ENCODE measurements at regions not wholly inside any gene's neighbourhood (a gene's known extent, or its start where the extent isn't known, plus 50 kb on each side); places are given as distances from the start of the nearest gene placed in this dataset.

DNA sequence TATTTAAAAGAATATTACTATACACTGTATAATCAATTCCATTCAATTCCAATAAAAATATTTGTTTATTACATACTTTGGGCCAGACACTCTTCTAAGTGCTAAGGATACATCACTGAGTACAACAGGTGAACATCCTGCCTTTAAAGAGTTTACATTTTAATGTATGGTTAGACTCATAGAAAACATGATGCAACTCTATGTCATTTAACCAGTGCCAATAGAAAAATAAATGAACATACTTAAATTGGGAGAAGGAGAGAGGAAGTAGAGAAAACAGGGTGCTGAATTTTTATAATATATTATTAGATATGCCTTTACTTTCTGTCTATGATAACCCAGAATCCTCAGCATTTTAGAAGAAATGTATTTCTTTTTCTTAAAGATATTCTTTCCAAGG is 119.2 kb downstream of the TSEN15 start:
- ATAC-seq: no peak
- TF ChIP-seq PPARA (CRISPR knock-in tag; IDR thresholded peaks at IDR 0.05; ENCODE audit: borderline replicate concordance) (no peak), GLIS3 (CRISPR knock-in tag; IDR thresholded peaks at IDR 0.05) (no peak), ARNTL (CRISPR knock-in tag; IDR thresholded peaks at IDR 0.05; ENCODE audit: borderline replicate concordance, low read depth) (no peak), BACH2 (CRISPR knock-in tag; IDR thresholded peaks at IDR 0.05; ENCODE audit: borderline replicate concordance) (no peak), ZC3H10 (CRISPR knock-in tag; IDR thresholded peaks at IDR 0.05) (no peak), OSR1 (CRISPR knock-in tag; IDR thresholded peaks at IDR 0.05) (no peak), CSDC2 (CRISPR knock-in tag; IDR thresholded peaks at IDR 0.05) (no peak), TOX (CRISPR knock-in tag; IDR thresholded peaks at IDR 0.05; ENCODE audit: borderline replicate concordance) (no peak), ESRRG (CRISPR knock-in tag; IDR thresholded peaks at IDR 0.05) (no peak), ISL1 (CRISPR knock-in tag; IDR thresholded peaks at IDR 0.05) (no peak)
- TF ChIP-seq, protein P1, sequence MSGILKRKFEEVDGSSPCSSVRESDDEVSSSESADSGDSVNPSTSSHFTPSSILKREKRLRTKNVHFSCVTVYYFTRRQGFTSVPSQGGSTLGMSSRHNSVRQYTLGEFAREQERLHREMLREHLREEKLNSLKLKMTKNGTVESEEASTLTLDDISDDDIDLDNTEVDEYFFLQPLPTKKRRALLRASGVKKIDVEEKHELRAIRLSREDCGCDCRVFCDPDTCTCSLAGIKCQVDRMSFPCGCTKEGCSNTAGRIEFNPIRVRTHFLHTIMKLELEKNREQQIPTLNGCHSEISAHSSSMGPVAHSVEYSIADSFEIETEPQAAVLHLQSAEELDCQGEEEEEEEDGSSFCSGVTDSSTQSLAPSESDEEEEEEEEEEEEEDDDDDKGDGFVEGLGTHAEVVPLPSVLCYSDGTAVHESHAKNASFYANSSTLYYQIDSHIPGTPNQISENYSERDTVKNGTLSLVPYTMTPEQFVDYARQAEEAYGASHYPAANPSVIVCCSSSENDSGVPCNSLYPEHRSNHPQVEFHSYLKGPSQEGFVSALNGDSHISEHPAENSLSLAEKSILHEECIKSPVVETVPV (CRISPR knock-in tag; IDR thresholded peaks at IDR 0.05): no peak
- TF ChIP-seq, protein P2, sequence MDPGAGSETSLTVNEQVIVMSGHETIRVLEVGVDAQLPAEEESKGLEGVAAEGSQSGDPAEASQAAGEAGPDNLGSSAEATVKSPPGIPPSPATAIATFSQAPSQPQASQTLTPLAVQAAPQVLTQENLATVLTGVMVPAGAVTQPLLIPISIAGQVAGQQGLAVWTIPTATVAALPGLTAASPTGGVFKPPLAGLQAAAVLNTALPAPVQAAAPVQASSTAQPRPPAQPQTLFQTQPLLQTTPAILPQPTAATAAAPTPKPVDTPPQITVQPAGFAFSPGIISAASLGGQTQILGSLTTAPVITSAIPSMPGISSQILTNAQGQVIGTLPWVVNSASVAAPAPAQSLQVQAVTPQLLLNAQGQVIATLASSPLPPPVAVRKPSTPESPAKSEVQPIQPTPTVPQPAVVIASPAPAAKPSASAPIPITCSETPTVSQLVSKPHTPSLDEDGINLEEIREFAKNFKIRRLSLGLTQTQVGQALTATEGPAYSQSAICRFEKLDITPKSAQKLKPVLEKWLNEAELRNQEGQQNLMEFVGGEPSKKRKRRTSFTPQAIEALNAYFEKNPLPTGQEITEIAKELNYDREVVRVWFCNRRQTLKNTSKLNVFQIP (CRISPR knock-in tag; IDR thresholded peaks at IDR 0.05; ENCODE audit: borderline replicate concordance, low read depth): no peak
- TF ChIP-seq, protein P3, sequence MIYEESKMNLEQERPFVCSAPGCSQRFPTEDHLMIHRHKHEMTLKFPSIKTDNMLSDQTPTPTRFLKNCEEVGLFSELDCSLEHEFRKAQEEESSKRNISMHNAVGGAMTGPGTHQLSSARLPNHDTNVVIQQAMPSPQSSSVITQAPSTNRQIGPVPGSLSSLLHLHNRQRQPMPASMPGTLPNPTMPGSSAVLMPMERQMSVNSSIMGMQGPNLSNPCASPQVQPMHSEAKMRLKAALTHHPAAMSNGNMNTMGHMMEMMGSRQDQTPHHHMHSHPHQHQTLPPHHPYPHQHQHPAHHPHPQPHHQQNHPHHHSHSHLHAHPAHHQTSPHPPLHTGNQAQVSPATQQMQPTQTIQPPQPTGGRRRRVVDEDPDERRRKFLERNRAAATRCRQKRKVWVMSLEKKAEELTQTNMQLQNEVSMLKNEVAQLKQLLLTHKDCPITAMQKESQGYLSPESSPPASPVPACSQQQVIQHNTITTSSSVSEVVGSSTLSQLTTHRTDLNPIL (CRISPR knock-in tag; IDR thresholded peaks at IDR 0.05; ENCODE audit: low read depth): no peak
- TF ChIP-seq, protein P4, sequence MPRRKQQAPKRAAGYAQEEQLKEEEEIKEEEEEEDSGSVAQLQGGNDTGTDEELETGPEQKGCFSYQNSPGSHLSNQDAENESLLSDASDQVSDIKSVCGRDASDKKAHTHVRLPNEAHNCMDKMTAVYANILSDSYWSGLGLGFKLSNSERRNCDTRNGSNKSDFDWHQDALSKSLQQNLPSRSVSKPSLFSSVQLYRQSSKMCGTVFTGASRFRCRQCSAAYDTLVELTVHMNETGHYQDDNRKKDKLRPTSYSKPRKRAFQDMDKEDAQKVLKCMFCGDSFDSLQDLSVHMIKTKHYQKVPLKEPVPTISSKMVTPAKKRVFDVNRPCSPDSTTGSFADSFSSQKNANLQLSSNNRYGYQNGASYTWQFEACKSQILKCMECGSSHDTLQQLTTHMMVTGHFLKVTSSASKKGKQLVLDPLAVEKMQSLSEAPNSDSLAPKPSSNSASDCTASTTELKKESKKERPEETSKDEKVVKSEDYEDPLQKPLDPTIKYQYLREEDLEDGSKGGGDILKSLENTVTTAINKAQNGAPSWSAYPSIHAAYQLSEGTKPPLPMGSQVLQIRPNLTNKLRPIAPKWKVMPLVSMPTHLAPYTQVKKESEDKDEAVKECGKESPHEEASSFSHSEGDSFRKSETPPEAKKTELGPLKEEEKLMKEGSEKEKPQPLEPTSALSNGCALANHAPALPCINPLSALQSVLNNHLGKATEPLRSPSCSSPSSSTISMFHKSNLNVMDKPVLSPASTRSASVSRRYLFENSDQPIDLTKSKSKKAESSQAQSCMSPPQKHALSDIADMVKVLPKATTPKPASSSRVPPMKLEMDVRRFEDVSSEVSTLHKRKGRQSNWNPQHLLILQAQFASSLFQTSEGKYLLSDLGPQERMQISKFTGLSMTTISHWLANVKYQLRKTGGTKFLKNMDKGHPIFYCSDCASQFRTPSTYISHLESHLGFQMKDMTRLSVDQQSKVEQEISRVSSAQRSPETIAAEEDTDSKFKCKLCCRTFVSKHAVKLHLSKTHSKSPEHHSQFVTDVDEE (CRISPR knock-in tag; IDR thresholded peaks at IDR 0.05): no peak
- TF ChIP-seq, protein P5, sequence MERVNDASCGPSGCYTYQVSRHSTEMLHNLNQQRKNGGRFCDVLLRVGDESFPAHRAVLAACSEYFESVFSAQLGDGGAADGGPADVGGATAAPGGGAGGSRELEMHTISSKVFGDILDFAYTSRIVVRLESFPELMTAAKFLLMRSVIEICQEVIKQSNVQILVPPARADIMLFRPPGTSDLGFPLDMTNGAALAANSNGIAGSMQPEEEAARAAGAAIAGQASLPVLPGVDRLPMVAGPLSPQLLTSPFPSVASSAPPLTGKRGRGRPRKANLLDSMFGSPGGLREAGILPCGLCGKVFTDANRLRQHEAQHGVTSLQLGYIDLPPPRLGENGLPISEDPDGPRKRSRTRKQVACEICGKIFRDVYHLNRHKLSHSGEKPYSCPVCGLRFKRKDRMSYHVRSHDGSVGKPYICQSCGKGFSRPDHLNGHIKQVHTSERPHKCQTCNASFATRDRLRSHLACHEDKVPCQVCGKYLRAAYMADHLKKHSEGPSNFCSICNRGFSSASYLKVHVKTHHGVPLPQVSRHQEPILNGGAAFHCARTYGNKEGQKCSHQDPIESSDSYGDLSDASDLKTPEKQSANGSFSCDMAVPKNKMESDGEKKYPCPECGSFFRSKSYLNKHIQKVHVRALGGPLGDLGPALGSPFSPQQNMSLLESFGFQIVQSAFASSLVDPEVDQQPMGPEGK (CRISPR knock-in tag; IDR thresholded peaks at IDR 0.05; ENCODE audit: borderline replicate concordance): no peak

DNA sequence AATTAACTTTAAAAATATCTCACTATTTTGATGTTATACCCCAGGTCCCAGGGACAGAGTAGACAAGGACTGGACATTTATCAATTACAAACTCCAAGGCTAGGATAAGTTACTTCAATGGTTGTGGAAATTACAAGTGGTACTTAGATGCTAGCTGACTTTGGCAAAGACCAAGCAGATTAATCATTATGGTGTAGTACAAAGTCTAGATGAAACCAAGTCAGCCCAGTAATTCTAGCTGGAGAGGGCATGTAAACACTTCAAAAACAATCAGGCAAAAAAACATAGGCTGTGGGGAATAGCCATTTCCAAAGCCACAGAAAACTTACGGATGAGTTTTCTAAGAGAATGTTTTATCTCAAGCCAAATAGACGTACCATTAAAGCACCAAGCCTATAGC is 124.5 kb downstream of the TSEN15 start:
- ATAC-seq: no peak
- no peak for TF ChIP-seq ZNF565 (CRISPR knock-in tag; conservative IDR thresholded peaks at IDR 0.05; ENCODE audit: low read depth)
- TF ChIP-seq BACH2 (CRISPR knock-in tag; IDR thresholded peaks at IDR 0.05; ENCODE audit: borderline replicate concordance): no peak
- TF ChIP-seq PPARA (CRISPR knock-in tag; IDR thresholded peaks at IDR 0.05; ENCODE audit: borderline replicate concordance): no peak
- no peak for TF ChIP-seq ZFP3 (CRISPR knock-in tag; IDR thresholded peaks at IDR 0.05)
- TF ChIP-seq, protein P1 (CRISPR knock-in tag; IDR thresholded peaks at IDR 0.05): no peak
- TF ChIP-seq ZC3H10 (CRISPR knock-in tag; IDR thresholded peaks at IDR 0.05): no peak
- TF ChIP-seq ESRRG (CRISPR knock-in tag; IDR thresholded peaks at IDR 0.05): no peak
- TF ChIP-seq TCF4 (CRISPR knock-in tag; IDR thresholded peaks at IDR 0.05; ENCODE audit: borderline replicate concordance): no peak
- TF ChIP-seq, protein P5 (CRISPR knock-in tag; IDR thresholded peaks at IDR 0.05; ENCODE audit: borderline replicate concordance): no peak
- TF ChIP-seq ZFP30 (CRISPR knock-in tag; IDR thresholded peaks at IDR 0.05): no peak
- TF ChIP-seq ZNF70 (CRISPR knock-in tag; IDR thresholded peaks at IDR 0.05): no peak
- no peak for TF ChIP-seq CSDC2 (CRISPR knock-in tag; IDR thresholded peaks at IDR 0.05)
- TF ChIP-seq, protein P4 (CRISPR knock-in tag; IDR thresholded peaks at IDR 0.05): no peak
- no peak for TF ChIP-seq ISL1 (CRISPR knock-in tag; IDR thresholded peaks at IDR 0.05)
- TF ChIP-seq ARNTL (CRISPR knock-in tag; IDR thresholded peaks at IDR 0.05; ENCODE audit: borderline replicate concordance, low read depth): no peak
- TF ChIP-seq, protein P3 (CRISPR knock-in tag; IDR thresholded peaks at IDR 0.05; ENCODE audit: low read depth): no peak
- no peak for TF ChIP-seq GLIS3 (CRISPR knock-in tag; IDR thresholded peaks at IDR 0.05)
- TF ChIP-seq RARB (CRISPR knock-in tag; IDR thresholded peaks at IDR 0.05): no peak

All from SK-N-SH treated with all-trans-retinoic acid at 6 μM for 48 hours (cell line).